ENCODE measurements at regions not wholly inside any gene's neighbourhood (a gene's known extent, or its start where the extent isn't known, plus 50 kb on each side); places are given as distances from the start of the nearest gene placed in this dataset.

DNA sequence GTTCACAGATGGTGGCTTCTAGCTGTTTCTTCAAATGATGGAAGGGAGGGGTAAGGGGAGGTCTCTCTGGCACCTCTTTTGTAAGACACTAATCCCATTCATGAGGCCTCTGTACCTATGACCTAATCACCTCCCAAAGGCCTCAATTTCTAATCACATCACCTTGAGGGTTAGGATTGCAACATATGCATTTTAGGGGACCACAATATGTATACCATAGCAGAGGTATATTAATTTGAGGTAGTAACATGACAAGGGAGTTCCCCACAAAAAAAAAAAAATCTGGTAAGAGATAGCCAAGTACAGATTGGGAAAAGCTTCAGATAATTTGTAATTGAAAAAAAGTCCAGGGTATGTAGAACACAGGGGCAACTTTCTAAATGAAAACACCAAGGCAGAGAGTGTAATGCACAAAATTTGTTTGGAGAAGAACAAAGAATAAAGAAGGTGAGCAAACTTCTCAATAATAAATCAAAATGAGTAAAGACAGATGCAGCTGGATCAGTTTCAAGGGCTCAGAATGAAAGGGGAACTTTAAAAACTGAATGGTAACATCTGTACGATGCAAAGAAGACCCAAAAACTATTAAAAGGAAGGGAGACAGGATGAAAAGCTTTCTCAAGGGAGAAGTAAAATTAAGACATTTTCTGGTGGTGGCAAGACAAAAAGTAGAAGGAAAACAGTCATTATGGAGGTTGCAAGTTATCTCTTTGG, 125.5 kb upstream of the DCN start:
- no peak for TF ChIP-seq CTCF (IDR thresholded peaks at IDR 0.05)
- intact Hi-C loops (cut with micrococcal nuclease): no loop called here
- ATAC-seq (no peak), DNase-seq (no peak)
- ChIA-PET CTCF (no interaction called here), POLR2A (interaction anchor here (0.6 kb wide), 1 partner anchor 345 kb away, joined by 3 read pairs; no protein-coding TSS in a partner anchor)
- Mint-ChIP-seq H3K4me1 (ENCODE audit: low read depth) (no peaks in the 10 kb centered on the region), H3K36me3 (ENCODE audit: low read depth) (no peaks in the 10 kb centered on the region), H3K27ac (no peak overlapping the region), H3K9me3 (no peaks in the 10 kb centered on the region), H3K27me3 (peaks cover 8% of the 10 kb centered on the region), H3K4me3 (no peak overlapping the region)

- no peak for ATAC-seq
- POLR2A ChIA-PET: no interaction called here
- Mint-ChIP-seq H3K27me3 (no peaks in the 10 kb centered on the region), H3K4me1 (ENCODE audit: low read depth) (no peaks in the 10 kb centered on the region), H3K27ac (no peak overlapping the region), H3K4me3 (no peak overlapping the region), H3K9me3 (no peaks in the 10 kb centered on the region), H3K36me3 (ENCODE audit: low read depth) (no peaks in the 10 kb centered on the region)
- no peak for TF ChIP-seq CTCF (IDR thresholded peaks at IDR 0.05)
- no peak for DNase-seq
- CTCF ChIA-PET: interaction anchor here (1.3 kb wide), 1 partner anchor 36 kb away, joined by 4 read pairs; no protein-coding TSS in a partner anchor
- intact Hi-C loops (cut with micrococcal nuclease): no loop called here
Measured at GRCh38 chr12:91290354-91290753, 107.7 kb upstream of the DCN start.

DNA sequence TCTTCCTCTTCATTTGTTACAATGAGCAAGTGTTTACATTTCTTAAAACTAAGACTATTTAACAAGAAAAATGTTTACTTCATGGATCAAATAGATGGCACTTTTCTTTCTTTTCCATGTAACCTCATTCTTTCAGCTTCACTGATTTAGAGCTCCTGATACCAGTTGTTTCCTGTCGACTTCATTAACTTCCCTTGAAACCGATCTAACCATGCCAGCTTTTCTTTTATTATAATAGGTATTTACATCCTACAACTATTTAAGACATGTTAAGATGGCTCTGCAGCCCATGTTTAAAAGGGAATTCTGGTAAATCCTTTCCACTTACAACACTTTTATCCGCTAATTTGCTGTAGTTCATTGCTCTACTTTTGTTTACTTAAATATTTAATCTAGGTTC, 107.3 kb upstream of the DCN start:
- H3K4me3 Mint-ChIP-seq: no peak overlapping the region
- ATAC-seq (no peak), DNase-seq (no peak)
- intact Hi-C loops (cut with micrococcal nuclease): no loop called here
- no peaks in the 10 kb centered on the region for H3K27me3 Mint-ChIP-seq
- H3K27ac Mint-ChIP-seq: no peak overlapping the region
- ChIA-PET CTCF (interaction anchor here (0.9 to 1.3 kb wide), 2 partner anchors 11 to 36 kb away, joined by 4 read pairs; no protein-coding TSS in a partner anchor), POLR2A (no interaction called here)
- no peaks in the 10 kb centered on the region for H3K36me3 Mint-ChIP-seq (ENCODE audit: low read depth)
- no peaks in the 10 kb centered on the region for H3K4me1 Mint-ChIP-seq (ENCODE audit: low read depth)
- no peak for TF ChIP-seq CTCF (IDR thresholded peaks at IDR 0.05)
- no peaks in the 10 kb centered on the region for H3K9me3 Mint-ChIP-seq

GRCh38 chr12:91289072-91289471, 106.5 kb upstream of the DCN start:
- Mint-ChIP-seq H3K36me3 (ENCODE audit: low read depth) (no peaks in the 10 kb centered on the region), H3K4me1 (ENCODE audit: low read depth) (no peaks in the 10 kb centered on the region), H3K27ac (no peak overlapping the region), H3K27me3 (peaks cover 2% of the 10 kb centered on the region), H3K9me3 (no peaks in the 10 kb centered on the region), H3K4me3 (no peak overlapping the region)
- no peak for TF ChIP-seq CTCF (IDR thresholded peaks at IDR 0.05)
- ChIA-PET POLR2A (no interaction called here), CTCF (interaction anchor here (0.9 to 1.3 kb wide), 2 partner anchors 12 to 37 kb away, joined by 4 read pairs; no protein-coding TSS in a partner anchor)
- no peak for ATAC-seq
- intact Hi-C loops (cut with micrococcal nuclease): no loop called here
- no peak for DNase-seq

DNA sequence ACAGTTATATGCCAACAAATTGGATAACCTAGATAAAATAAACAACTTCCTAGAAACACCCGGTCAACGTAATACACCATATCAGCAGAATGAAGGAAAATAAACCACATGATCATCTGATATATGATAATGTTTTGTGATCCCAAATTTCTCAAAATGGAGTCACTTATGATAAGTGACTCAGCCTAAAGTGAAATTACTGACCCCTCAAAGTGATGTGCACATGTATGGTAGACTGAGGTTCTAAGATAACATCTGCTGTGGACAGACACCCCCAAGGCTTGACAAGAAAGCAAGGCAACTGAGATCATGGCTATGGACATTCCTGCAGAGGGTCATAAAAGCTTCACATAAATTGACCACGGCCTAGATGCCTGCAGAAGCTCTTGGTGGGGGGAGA, 105.1 kb upstream of the DCN start:
- H3K27me3 Mint-ChIP-seq: peaks cover 2% of the 10 kb centered on the region
- H3K36me3 Mint-ChIP-seq (ENCODE audit: low read depth): no peaks in the 10 kb centered on the region
- H3K4me1 Mint-ChIP-seq (ENCODE audit: low read depth): no peaks in the 10 kb centered on the region
- DNase-seq (no peak), ATAC-seq (no peak)
- no peaks in the 10 kb centered on the region for H3K9me3 Mint-ChIP-seq
- intact Hi-C loops (cut with micrococcal nuclease): no loop called here
- H3K27ac Mint-ChIP-seq: no peak overlapping the region
- ChIA-PET CTCF (interaction anchor here (1.2 kb wide), 1 partner anchor 31 kb away, joined by 3 read pairs; no protein-coding TSS in a partner anchor), POLR2A (no interaction called here)
- no peak overlapping the region for H3K4me3 Mint-ChIP-seq
- TF ChIP-seq CTCF (IDR thresholded peaks at IDR 0.05): no peak

Data from activated CD8-positive, alpha-beta T cell treated with anti-CD3 and anti-CD28 coated beads for 36 hours (primary cell).